ENCODE measurements at regions not wholly inside any gene's neighbourhood (a gene's known extent, or its start where the extent isn't known, plus 50 kb on each side); places are given as distances from the start of the nearest gene placed in this dataset.
"Not testable (repeated sequence)": the region's sequence is repeated elsewhere in the genome, so short reads cannot be mapped to it uniquely, and the experiment has no call there.

- Mint-ChIP-seq H3K9me3 (ENCODE audit: low read depth) (peaks cover 6% of the 10 kb centered on the region), H3K27me3 (no peaks in the 10 kb centered on the region), H3K4me1 (no peaks in the 10 kb centered on the region), H3K4me3 (no peak overlapping the region), H3K27ac (no peak overlapping the region), H3K36me3 (ENCODE audit: low read depth) (no peaks in the 10 kb centered on the region)
- ChIA-PET POLR2A (no interaction called here), CTCF (no interaction called here)
- DNase-seq (no peak), ATAC-seq (no peak)
- intact Hi-C loops (cut with DNase I, micrococcal nuclease) = no loop called here
These were observed 174.8 kb downstream of the LRIG3 start for GRCh38 chr12:58745348-58746125.

GRCh38 chr12:58747533-58747932 lies 172.8 kb downstream of the LRIG3 start:
- ChIA-PET CTCF (no interaction called here), POLR2A (no interaction called here)
- no peak for DNase-seq
- no peak for ATAC-seq
- H3K9me3 Mint-ChIP-seq (ENCODE audit: low read depth) = peaks cover 9% of the 10 kb centered on the region
- no peaks in the 10 kb centered on the region for H3K27me3 Mint-ChIP-seq
- H3K4me1 Mint-ChIP-seq = no peaks in the 10 kb centered on the region
- H3K27ac Mint-ChIP-seq = no peak overlapping the region
- H3K4me3 Mint-ChIP-seq = no peak overlapping the region
- no peaks in the 10 kb centered on the region for H3K36me3 Mint-ChIP-seq (ENCODE audit: low read depth)
- intact Hi-C loops (cut with DNase I, micrococcal nuclease) = no loop called here

- Mint-ChIP-seq H3K27me3 (no peaks in the 10 kb centered on the region), H3K27ac (no peak overlapping the region), H3K4me3 (no peak overlapping the region), H3K9me3 (ENCODE audit: low read depth) (peaks cover 9% of the 10 kb centered on the region), H3K36me3 (ENCODE audit: low read depth) (no peaks in the 10 kb centered on the region), H3K4me1 (no peaks in the 10 kb centered on the region)
- POLR2A ChIA-PET = no interaction called here
- intact Hi-C loops (cut with DNase I, micrococcal nuclease) = no loop called here
- ATAC-seq (no peak), DNase-seq (no peak)
- CTCF ChIA-PET = no interaction called here
These were observed 169.8 kb downstream of the LRIG3 start for GRCh38 chr12:58750484-58750883.

GRCh38 chr12:58757422-58757821 lies 162.9 kb downstream of the LRIG3 start:
- H3K4me3 Mint-ChIP-seq = no peak overlapping the region
- no peaks in the 10 kb centered on the region for H3K27me3 Mint-ChIP-seq
- H3K27ac Mint-ChIP-seq = no peak overlapping the region
- H3K36me3 Mint-ChIP-seq (ENCODE audit: low read depth) = no peaks in the 10 kb centered on the region
- no peaks in the 10 kb centered on the region for H3K4me1 Mint-ChIP-seq
- DNase-seq = no peak
- no peak for ATAC-seq
- intact Hi-C loops (cut with DNase I, micrococcal nuclease) = no loop called here
- ChIA-PET CTCF (no interaction called here), POLR2A (no interaction called here)
- H3K9me3 Mint-ChIP-seq (ENCODE audit: low read depth) = peaks cover 3% of the 10 kb centered on the region

- H3K27me3 Mint-ChIP-seq, H3K27ac Mint-ChIP-seq: not testable (repeated sequence)
These were observed 160.6 kb downstream of the LRIG3 start for GRCh38 chr12:58759745-58760144.

GRCh38 chr12:58761308-58761707 lies 159.0 kb downstream of the LRIG3 start:
- Mint-ChIP-seq H3K9me3 (ENCODE audit: low read depth) (peaks cover 3% of the 10 kb centered on the region), H3K27ac (no peak overlapping the region), H3K4me3 (no peak overlapping the region), H3K4me1 (no peaks in the 10 kb centered on the region), H3K27me3 (no peaks in the 10 kb centered on the region), H3K36me3 (ENCODE audit: low read depth) (no peaks in the 10 kb centered on the region)
- ATAC-seq (no peak), DNase-seq (no peak)
- intact Hi-C loops (cut with DNase I, micrococcal nuclease) = no loop called here
- ChIA-PET POLR2A (no interaction called here), CTCF (no interaction called here)

More at GRCh38 chr12:58759745-58760144, 160.6 kb downstream of the LRIG3 start:
- POLR2A ChIA-PET; H3K4me3 Mint-ChIP-seq; H3K9me3 Mint-ChIP-seq (ENCODE audit: low read depth); H3K4me1 Mint-ChIP-seq; H3K36me3 Mint-ChIP-seq (ENCODE audit: low read depth); intact Hi-C loops (cut with DNase I, micrococcal nuclease); ATAC-seq; DNase-seq: not testable (repeated sequence)
- CTCF ChIA-PET = interaction anchor here (0.6 kb wide), 1 partner anchor 383 kb away, joined by 3 read pairs; no protein-coding TSS in a partner anchor

- H3K4me1 Mint-ChIP-seq = no peaks in the 10 kb centered on the region
- ATAC-seq (no peak), DNase-seq (no peak)
- ChIA-PET POLR2A (no interaction called here), CTCF (no interaction called here)
- no peaks in the 10 kb centered on the region for H3K36me3 Mint-ChIP-seq (ENCODE audit: low read depth)
- peaks cover 5% of the 10 kb centered on the region for H3K9me3 Mint-ChIP-seq (ENCODE audit: low read depth)
- H3K4me3 Mint-ChIP-seq = no peak overlapping the region
- intact Hi-C loops (cut with DNase I, micrococcal nuclease) = no loop called here
- no peaks in the 10 kb centered on the region for H3K27me3 Mint-ChIP-seq
- no peak overlapping the region for H3K27ac Mint-ChIP-seq
These were observed 156.0 kb downstream of the LRIG3 start for GRCh38 chr12:58764100-58764953.

- POLR2A ChIA-PET = no interaction called here
- intact Hi-C loops (cut with DNase I, micrococcal nuclease) = no loop called here
- H3K4me1 Mint-ChIP-seq = no peaks in the 10 kb centered on the region
These were observed 155.2 kb downstream of the LRIG3 start for GRCh38 chr12:58765076-58765475.

GRCh38 chr12:58765653-58766512 lies 154.4 kb downstream of the LRIG3 start:
- no peaks in the 10 kb centered on the region for H3K27me3 Mint-ChIP-seq
- ChIA-PET POLR2A (no interaction called here), CTCF (no interaction called here)
- H3K4me1 Mint-ChIP-seq = no peaks in the 10 kb centered on the region
- intact Hi-C loops (cut with DNase I, micrococcal nuclease) = no loop called here
- no peaks in the 10 kb centered on the region for H3K36me3 Mint-ChIP-seq (ENCODE audit: low read depth)
- no peak for DNase-seq
- H3K4me3 Mint-ChIP-seq = no peak overlapping the region
- H3K27ac Mint-ChIP-seq = no peak overlapping the region
- H3K9me3 Mint-ChIP-seq (ENCODE audit: low read depth) = peaks cover 6% of the 10 kb centered on the region
- ATAC-seq = no peak

More at GRCh38 chr12:58765076-58765475, 155.2 kb downstream of the LRIG3 start:
- peaks cover 6% of the 10 kb centered on the region for H3K9me3 Mint-ChIP-seq (ENCODE audit: low read depth)
- CTCF ChIA-PET = no interaction called here
- H3K27me3 Mint-ChIP-seq = no peaks in the 10 kb centered on the region
- DNase-seq (no peak), ATAC-seq (no peak)
- H3K36me3 Mint-ChIP-seq (ENCODE audit: low read depth) = no peaks in the 10 kb centered on the region
- no peak overlapping the region for H3K4me3 Mint-ChIP-seq
- no peak overlapping the region for H3K27ac Mint-ChIP-seq

GRCh38 chr12:58766513-58766870 lies 153.8 kb downstream of the LRIG3 start:
- Mint-ChIP-seq H3K36me3 (ENCODE audit: low read depth) (no peaks in the 10 kb centered on the region), H3K27ac (no peak overlapping the region), H3K4me1 (no peaks in the 10 kb centered on the region)

GRCh38 chr12:58767496-58767895 lies 152.8 kb downstream of the LRIG3 start:
- Mint-ChIP-seq H3K27me3 (no peaks in the 10 kb centered on the region), H3K27ac (no peak overlapping the region), H3K9me3 (ENCODE audit: low read depth) (peaks cover 6% of the 10 kb centered on the region), H3K4me3 (no peak overlapping the region), H3K36me3 (ENCODE audit: low read depth) (no peaks in the 10 kb centered on the region), H3K4me1 (no peaks in the 10 kb centered on the region)
- ChIA-PET CTCF (no interaction called here), POLR2A (no interaction called here)
- intact Hi-C loops (cut with DNase I, micrococcal nuclease) = no loop called here
- no peak for ATAC-seq
- DNase-seq = no peak

More at GRCh38 chr12:58766513-58766870, 153.8 kb downstream of the LRIG3 start:
- intact Hi-C loops (cut with DNase I, micrococcal nuclease) = no loop called here
- CTCF ChIA-PET = no interaction called here
- POLR2A ChIA-PET = no interaction called here
- Mint-ChIP-seq H3K4me3 (no peak overlapping the region), H3K9me3 (ENCODE audit: low read depth) (peaks cover 6% of the 10 kb centered on the region), H3K27me3 (no peaks in the 10 kb centered on the region)
- DNase-seq = no peak
- no peak for ATAC-seq

Measured in activated CD4-positive, alpha-beta T cell treated with anti-CD3 and anti-CD28 coated beads for 36 hours (primary cell).